Left kidney (tissue), 1 donor: ENCODE measurements at regions not wholly inside any gene's neighbourhood (a gene's known extent, or its start where the extent isn't known, plus 50 kb on each side); places are given as distances from the start of the nearest gene placed in this dataset.
"Not testable (repeated sequence)": the region's sequence is repeated elsewhere in the genome, so short reads cannot be mapped to it uniquely, and the experiment has no call there.

ENCODE experiments used
- DNase-seq: peaks from one replicate; pipeline ENCODE4 v3.0.0-alpha.2; 2013

DNA sequence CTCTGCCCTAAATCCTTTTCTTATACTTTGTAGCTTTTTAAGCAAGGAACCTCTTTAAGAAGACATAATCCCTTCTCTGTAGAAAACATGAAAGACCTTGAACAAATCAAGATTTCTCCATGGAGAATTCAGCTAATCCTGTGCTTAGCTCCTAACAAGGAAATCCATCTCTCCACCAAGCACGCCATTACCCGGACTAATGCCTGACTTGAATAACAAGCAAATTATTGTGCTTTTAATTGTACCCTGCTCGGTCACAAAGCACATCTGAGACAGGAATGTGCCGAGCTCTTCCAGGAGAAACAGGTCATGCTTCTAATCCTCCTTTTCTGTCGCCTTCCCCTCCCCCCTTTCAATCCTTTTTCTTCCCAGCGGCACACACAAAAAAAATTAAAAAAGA lies 141.3 kb downstream of the PSAT1 start:
- peak; percentile 19 for DNase-seq

DNA sequence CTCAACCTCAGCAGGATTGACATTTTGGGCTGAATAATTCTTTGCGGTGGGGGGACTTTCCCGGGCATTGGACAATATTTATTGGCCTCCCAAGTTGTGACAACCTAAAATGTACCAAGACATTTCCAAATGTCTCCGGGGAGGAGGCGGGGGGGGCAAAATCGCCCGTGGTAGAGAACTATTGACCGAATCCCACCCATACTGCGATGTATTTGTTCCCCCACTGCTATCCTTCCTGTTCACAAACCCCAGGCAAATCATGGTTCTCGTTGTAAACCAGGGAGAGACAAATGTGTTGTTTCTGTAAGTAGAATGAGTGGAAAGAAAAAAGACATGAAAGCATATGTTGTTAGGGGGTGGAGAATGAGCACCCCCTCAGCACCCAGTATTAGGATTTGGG lies 141.9 kb downstream of the PSAT1 start:
- no peak for DNase-seq

DNA sequence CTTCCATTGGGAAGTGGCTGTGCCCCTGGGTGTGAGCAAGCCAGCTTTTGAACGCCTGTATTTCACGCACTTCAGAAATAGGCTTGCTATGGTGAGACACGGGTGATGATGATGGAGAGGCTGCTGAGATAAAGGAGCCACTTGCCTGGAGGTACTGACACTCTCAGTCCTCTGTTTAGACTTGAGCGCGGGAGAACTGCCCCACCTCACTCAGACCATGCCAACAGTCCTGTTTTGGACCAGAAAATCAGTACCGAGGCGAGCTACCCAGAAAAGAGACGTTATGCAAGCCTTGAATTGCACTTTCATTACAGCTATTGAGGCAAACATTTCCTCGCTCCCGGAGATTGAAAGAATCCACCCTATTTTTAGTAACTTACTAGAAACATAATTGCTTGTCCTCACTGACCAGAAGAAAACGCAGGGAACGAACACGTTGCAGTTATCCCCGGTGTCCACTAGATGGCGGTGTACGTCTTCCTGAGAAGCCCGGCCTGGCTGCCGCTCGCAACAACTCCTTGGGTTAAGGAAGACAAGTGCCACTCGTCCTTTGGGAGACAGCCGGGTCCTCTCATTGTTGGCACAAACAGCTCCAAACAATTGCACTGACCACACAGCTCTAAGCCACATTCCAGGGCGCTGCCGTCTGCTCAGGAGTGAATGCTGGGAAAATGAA lies 142.4 kb downstream of the PSAT1 start:
- DNase-seq: peak; percentile 88

DNA sequence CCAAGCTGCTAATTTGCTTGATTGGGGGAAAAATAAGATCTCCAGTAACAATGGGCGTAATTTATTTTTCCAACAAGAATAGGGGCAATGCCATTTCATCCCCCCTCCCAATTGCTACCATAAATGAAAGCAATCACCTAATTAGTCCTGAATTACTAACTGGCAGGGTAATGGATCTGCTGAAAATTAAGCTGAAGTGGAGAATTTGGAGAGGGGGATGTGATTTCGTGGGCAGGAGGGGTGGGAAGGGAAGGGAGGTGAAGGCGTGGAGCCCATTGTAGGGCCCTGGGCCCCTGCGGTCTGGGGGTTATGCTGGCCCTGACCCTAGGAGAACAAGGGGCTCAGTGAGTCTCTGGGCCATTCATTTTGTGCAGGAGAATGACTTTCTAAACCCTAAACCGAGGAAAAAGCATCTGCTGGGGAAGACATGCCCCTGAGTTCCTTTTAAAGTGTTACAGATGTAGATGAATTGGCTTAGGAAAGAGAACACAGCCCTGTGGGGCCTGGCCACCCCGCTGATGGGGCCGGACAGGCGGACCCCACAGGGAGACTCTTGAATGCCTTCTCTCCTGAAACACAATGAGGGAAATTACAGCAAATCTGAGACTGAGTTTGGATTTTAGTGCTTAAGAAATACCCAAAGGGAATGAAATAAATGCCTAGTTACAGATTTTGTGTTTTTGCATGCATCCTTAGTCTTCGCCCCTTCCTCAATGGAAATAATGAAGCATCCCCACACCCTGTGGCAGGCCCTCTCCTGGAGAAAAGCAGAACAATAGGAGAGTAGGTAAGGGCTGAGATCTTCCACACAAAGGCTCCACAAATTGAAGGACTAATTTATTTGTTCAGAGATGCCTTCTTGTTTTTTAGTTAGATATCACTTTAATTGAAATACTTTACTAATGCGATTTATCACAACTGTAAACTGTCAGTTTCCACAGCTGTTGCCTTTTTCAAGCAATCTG lies 143.2 kb downstream of the PSAT1 start:
- DNase-seq: no peak

DNA sequence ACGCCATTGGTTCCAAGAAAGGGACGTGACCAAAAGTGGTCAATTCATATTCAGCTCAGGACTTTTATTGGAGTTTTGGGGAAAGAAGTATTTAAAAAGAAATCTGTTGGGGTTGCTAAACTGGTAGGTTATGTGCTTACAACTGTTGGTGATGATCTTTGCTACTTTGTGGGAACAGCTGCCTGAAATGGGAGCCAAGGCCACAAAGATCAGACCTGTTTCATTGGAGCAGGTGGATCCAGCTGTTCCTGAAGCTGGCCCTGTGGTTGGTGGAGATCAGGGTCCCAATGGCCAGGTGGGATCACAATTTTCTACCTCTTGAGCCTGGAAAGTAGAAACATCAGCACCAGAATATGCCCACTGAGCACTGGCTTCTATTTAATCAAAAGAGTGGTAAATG lies 144.5 kb downstream of the PSAT1 start:
- DNase-seq: no peak

DNA sequence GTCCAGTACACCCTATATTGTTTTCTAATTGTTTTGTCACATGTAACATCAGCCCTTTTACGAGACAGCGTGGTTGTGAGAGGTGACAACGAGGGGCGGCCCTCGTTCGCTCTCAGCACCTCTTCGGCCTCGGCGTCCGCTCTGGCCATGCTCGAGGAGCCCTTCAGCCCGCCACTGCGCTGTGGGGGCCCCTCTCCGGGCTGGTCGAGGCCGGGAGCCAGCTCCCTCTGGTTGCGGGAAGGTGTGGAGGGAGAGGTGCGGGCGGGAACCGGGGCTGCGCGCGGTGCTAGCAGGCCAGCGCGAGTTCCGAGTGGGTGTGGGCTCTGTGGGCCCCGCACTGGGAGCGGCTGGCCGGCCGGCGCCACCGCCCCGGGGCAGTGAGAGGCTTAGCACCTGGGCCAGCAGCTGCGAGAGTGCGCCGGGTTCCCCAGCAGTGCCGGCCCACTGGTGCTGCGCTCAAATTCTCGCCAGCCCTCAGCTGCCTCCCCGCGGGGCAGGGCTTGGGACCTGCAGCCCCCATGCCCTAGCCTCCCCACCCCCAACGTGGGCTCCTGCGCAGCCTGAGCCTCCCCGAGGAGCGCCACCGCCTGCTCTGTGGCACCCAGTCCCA lies 145.0 kb downstream of the PSAT1 start:
- no peak for DNase-seq

DNA sequence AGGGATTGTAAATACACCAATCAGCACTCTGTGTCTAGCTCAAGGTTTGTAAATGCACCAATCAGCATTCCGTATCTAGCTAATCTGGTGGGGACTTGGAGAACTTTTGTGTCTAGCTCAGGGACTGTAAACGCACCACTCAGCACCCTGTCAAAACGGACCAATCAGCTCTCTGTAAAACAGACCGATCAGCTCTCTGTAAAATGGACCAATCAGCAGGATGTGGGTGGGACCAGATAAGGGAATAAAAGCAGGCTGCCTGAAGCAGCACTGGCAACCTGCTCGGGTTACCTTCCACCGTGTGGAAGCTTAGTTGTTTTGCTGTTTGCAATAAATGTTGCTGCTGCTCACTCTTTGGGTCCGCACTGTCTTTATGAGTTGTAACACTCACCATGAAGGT lies 145.7 kb downstream of the PSAT1 start:
- DNase-seq: not testable (repeated sequence)

DNA sequence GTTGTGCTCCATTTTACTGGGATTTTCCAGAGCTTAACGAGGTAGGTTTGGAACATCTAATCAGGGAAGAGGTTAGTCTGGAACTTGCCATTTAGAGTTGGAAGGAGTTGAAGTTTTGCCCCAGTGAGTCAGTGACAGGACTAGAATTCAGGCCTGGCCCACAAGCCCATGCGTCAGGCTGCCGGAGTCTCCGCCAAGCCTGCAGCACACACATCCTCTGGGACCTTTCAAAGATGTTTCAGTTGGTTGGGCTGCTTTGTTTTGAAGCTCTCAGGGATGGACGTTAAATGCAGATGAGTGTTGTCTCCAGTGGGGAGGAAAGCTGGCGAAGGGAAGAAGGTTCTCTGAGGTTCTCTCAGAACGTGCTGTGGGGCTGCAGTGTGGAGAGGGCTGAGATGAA lies 147.0 kb downstream of the PSAT1 start:
- DNase-seq: no peak

DNA sequence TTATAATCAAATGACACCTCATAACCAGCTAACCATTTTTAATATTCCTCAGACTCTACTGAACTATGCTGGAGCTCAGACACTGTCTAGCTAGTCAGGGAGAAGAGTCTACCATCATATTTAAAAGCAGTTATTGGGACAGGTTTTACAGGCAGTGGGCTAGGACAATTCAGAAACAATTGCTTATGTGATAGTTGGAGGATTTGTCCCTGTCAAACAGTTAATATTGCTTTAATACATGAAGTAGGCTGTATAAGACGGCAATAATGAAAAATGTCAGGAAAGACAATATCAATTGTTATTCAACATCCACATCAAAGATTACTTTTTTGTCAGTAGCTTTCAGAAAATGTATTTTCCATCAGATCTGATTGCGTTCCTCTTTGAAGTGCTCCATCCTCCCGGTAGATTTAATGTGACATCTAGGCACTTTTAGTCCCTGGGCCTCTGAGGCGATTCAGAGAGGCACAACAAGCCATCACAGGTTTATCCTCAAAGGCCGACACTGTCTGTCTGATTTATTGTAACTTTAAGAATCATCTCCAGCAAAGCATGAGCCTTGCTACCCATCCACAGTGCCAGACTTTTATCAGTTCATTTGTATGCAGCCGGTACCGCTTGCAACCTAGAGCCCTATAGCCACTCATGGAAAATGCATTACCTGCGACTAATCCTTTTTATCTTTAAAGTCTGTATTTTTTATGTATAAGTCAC lies 152.2 kb downstream of the PSAT1 start:
- no peak for DNase-seq

DNA sequence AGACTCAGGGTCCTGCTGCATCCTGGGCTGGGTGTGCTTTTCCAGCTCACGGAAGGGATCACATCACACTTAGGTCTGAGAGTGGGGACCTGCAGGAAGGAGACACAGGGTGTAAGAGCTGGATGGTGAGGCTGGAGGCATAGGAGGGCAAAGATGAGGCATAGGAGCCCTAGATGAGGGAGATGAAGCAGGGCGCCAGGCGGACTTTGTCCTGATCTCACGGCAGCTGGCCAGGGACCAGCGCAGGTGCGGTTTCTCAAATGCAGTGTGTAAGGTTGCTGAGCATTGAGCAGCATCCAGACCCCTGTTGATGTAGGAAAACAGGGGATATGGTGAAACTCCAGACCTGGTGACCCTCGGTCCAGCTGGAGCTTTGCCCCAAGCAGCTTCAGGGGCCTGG lies 156.5 kb downstream of the PSAT1 start:
- DNase-seq: no peak

DNA sequence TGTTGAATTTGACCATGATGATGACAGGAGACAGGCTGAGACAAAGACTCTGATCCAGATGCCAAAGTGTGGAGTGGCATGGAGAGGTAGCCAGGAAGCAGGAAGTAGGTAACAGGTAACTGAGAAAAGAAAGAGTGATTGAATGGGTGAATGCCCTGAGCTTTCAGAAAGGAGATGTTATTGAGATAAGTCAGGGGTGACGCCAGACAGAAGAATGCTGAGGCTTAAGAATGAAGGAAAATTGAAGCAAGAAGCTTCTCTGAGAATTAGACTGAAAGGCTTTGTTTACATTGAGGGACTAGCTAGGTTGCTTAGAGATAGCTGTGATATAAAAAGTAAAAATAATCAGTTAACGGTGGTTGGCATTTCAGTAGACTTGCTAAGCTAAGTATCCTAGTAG lies 165.7 kb downstream of the PSAT1 start:
- DNase-seq: no peak

DNA sequence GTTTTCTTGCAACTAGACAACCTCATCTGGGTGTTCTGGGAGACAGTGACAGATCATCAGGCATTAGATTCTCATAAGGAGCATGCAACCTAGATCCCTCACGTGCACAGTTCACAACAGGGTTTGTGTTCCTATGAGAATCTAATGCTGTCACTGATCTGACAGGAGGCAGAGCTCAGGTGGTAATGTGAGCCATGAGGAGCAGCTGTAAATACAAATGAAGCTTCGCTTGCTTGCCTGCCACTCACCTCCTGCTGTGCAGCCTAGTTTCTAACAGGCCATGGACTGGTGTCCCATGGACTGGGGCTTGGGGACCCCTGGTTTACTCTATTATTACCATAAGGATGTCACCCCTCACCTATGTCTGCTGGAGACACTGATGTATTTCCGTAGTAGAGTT lies 166.8 kb downstream of the PSAT1 start:
- no peak for DNase-seq

DNA sequence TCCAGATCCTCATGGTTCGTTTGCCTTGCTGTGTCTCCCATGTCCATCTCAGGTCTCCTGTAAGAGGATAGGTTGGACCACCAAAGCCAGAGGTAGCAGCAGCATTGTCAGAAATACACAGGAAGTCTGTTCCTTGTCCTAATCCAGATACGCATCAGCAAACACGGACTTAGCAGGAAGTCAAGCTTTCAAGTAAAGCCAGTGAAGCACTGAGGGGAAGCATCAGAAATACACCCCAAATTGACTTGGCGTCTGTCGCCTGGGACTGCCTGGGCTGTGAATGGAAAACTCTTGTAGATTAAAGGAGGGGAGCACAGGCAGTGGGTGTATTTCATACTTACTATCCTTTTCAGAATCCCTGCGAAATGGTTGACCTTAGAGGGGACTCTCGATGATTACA lies 171.3 kb downstream of the PSAT1 start:
- DNase-seq: no peak

DNA sequence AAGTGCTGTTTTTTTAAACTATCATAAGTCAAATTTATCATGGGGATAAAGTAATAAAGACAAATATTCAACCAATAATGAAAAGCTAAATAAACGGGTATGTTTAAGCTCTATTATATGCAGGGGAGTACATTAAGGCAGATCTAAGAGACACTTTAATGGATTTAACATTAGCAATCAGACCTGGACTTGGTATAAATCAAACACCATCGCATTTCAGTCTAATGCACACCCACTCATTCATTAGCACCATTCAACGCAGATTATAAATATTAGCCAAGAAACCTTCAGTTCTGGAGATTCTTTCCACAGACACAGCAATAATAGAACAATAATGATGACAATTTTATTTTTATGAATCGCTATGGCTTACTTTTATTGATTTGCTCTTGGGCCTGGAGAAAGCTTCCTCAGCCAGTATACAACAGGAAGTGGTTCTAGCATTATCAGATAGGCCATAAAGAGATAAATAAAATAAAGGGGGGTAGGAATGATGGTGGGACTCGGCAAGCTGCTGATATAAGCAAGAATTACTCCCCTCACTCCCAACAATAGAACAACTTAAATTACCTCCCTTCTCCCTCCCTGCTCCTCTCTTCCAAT lies 172.2 kb downstream of the PSAT1 start:
- no peak for DNase-seq

DNA sequence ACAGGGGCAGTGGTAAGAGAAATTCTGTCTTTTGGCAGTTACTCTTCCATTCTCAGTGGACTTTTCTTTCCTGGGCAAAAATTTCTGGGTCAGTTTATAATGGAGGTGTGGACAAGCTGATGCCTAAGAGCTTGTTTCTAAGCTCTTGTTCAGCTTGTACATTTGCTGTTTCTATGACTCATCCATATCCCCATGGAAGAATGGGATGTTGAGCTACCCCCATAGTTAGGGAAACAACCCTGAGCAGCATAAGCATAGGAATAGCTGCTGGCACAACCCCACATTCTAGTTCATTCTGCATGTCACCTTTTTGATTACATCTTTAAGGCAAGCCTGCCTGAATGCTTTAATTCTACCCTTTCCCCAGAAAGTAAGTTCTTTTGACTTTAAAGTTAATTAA lies 173.3 kb downstream of the PSAT1 start:
- DNase-seq: no peak

DNA sequence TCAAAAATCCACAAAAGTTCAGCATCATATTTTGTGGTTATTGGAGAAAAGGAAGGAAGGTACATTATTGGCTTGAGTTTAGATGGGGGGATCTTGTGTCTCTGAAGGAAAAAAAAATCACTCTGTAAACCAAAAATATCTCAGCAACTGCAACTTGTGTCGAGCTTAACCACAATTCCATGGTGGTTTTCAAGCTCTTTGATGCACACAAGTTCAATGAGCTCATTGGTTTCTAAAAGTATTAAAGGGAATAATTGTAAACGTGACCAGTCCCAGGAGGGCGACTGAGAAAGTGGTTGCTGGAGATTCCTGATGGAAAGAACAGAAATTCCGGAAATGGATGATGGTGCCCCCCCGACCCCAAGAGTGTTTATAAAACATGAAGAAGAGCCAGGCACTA lies 173.8 kb downstream of the PSAT1 start:
- no peak for DNase-seq

DNA sequence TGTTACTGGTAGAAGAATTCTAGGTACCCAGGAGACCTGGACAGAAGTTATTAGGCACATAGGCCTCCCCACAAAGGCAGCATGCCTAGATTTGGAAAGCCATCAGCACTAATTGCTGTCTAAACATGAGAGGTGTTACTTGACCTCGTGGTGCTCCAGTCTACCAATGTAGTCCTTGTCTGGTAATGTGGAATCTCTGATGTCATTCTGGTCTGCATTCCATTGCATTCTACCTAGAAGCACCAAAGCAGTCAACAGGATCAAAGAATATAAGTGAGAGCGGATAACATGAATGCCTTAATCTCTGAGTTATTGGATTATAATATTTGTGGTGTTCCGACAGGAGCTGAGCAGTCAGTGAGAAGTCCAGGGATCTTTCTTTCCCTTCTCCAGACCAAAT lies 175.2 kb downstream of the PSAT1 start:
- DNase-seq: no peak

DNA sequence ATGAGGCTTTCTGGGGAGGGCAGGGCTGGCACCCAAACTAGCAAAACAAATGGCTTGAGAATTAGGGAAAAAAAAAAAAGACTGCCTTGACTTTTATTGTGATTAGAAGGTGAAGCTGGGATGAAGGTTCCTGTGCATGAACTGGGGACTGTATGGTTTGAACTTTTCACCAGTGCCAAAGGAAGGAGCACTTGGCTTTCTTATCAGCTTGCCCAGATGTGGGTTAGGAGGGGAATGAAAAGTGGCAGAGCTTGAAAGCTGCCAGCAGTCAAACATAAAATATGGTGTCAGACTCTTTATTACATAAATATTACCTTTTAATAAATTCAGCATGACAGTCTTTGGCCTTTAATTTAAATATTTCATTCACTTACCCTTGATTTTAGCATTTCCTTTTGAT lies 182.5 kb downstream of the PSAT1 start:
- no peak for DNase-seq

DNA sequence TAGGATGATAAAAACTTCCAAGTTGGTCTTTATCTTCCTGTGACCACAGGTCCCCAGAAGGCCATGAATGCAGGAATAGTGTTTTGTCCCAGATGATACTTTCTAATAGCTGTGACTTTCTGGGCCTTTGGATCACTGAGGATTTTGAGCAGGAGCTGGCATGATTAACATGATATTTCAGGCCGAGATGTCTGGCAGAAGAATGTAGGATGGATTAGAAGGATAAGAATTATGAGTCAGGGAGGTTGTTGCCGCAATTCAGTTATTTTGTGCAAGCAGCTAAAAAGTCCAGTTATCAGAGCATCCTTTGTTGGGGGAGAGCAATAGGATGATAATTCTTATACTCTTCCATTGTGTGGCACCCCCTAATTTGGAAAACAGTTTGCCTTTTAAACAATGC lies 189.7 kb downstream of the PSAT1 start:
- DNase-seq: no peak

DNA sequence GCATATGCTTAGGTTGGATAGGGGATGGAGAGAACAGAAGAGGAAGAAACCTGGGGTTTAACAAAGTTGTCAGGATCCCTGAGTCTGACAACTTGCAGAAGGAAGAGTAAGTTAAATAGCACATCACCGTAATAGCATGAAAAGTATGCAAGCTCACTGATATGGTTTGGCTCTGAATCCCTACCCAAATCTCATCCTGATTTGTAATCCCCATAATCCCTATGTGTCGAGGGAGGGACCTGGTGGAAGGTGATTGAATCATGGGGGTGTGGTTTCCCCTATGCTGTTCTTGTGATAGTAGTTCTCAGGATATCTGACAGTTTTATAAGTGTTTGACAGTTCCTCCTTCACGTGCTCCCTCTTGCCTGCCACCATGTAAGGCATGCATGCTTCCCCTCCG lies 193.3 kb downstream of the PSAT1 start:
- DNase-seq: no peak

DNA sequence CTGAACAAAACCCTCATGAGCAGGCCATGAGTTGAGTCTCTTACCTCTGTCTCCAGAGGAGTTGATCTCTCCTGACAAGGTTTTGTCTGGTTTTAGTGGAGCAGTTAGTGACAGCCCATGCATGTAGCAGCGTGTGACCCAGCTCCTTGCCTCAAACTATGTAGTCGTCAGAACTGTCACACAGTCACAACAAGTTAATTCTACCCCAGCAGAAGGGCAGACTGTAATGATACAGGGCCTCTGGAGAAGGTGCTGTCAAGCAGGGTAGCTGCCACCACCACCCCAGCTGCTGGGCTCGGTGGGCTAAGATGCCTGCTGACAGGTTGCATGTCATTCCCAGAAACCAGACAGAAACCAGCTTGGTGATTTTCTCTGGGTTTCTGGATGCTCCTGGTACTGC lies 194.5 kb downstream of the PSAT1 start:
- no peak for DNase-seq

DNA sequence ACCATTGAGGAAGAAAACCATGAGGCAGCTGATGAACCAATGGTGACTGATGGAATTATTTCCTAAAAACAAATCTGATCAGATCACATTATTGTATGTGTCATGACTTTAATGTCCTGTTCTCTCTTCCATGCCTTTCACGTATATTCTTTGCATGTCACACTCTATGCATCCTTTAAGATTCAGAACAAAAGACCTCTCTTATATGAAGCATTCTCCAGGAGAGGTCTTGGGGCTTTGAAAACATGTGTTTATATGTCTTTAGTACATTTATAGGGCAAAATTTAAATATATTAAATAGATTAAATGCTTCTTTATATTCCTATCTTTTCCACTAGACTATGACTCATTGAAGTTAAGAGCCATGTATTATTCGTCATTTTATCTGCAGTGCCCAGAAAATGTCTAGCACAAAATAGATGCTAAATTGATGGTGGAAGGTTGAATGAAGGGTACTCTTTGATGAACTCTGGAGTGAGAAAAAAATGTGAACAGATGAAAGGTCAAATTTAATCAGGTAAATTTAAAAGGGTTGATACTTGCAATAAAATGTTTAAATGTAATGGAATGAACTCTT lies 196.3 kb downstream of the PSAT1 start:
- DNase-seq: no peak
